ENCODE measurements at regions not wholly inside any gene's neighbourhood (a gene's known extent, or its start where the extent isn't known, plus 50 kb on each side); places are given as distances from the start of the nearest gene placed in this dataset.
A peak's percentile ranks its signal among the peaks of the same experiment; 100 is the strongest.

DNA sequence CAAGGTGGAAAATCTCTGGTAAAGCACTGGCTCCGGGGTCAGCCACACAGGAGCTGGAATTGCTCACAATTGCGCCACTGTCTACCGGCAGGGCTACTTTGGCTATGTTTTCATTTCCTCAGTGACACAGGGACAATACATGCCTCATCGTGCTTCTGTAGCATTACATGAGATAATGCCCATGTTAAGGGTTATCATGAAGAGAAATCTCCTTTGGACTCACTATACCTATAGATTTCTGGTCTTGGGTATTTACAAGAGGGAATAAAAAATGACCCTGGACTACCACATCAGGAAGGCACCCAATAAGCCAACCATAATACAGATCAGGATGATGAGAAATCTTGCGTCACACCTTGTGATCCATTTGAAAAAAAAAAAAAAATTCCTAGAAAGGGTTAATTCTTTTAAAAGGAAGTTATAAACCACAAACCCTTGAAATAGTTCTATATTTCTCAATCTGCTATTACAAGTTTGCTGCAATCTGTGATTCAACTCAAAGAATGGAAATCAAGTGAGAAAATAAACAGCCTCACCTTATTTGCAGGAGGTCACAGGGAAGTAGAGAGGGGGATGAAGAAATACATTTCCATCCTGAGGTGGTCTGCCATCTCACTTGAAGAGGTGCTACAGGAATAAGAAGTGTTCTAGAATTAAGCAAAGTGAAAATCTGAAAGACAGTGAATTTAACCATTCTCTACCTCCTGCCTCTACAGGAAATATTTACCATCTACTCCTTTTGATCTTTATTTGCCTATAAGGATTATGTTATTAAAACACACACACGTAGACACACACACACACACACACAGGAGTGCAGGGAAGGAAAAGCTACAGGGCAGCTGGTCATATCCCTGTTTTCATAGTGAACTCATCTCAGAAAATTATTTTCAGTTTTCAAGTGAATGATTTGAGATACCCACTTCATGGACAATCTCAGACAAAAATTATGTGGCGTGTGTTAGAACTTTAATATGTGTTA, 231.3 kb upstream of the CELF2 start:
- Histone ChIP-seq H3K36me3 (no peaks in the 10 kb centered on the region), H3K4me2 (0 out of 2 replicates have a peak overlapping the region, but pooled peaks have one; percentile 13), H3K27me3 (no peaks in the 10 kb centered on the region), H3K4me3 (no peak overlapping the region), H4K20me1 (no peaks in the 10 kb centered on the region), H3K27ac (no peak overlapping the region), H3K4me1 (peaks cover 7% of the 10 kb centered on the region), H3K9me3 (peaks cover 3% of the 10 kb centered on the region; the same call in 1 of the 2 replicates), H3K9ac (no peak overlapping the region)
- no peak for TF ChIP-seq Cebpa-rat (IDR thresholded peaks at IDR 0.05)

DNA sequence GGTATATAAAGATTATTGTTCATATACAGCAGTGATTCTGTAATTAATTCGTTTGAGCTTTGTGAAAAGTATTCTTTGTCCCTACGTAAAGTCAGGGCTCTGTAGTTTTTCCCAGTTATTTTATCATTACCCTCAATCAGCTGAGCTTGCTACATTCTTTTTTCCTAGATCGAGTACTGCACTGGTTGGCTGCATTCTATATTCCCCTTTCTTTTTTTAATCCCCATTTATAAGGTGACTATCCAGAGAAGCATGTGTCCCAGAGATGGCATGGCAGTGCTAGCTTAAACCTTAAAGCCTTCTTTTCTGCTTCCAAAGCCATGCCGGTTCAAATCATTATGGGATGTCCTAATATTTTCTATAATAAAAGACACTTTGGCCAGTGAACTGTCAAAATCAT, 230.1 kb upstream of the CELF2 start:
- TF ChIP-seq Cebpa-rat (IDR thresholded peaks at IDR 0.05), result no peak
- Histone ChIP-seq H3K27me3 (no peaks in the 10 kb centered on the region), H4K20me1 (no peaks in the 10 kb centered on the region), H3K36me3 (no peaks in the 10 kb centered on the region), H3K4me3 (no peak overlapping the region), H3K4me1 (peaks cover 7% of the 10 kb centered on the region), H3K9ac (no peak overlapping the region), H3K9me3 (peaks cover 3% of the 10 kb centered on the region; the same call in 1 of the 2 replicates), H3K4me2 (no peak overlapping the region), H3K27ac (no peak overlapping the region)

DNA sequence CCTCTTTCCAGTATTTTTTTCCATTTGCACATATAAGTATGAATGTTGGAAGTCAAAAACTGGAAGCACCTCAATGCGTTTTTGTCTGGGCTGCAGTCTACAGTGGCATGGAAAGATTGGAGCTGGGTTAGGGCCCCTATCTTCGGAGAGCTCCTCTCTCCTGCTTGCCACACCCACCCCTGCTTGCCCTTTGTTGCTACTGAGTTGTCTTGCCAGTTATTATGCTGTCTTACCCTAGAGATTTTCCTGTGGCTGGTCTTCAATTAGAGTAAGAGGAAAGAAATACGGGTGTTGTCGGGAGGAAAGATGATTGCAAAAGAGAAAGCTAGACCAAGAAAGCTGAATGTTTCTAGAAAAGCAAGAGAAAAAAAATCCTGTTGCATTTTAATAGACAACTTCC, 228.9 kb upstream of the CELF2 start:
- H3K4me2 ChIP-seq, result no peak overlapping the region

DNA sequence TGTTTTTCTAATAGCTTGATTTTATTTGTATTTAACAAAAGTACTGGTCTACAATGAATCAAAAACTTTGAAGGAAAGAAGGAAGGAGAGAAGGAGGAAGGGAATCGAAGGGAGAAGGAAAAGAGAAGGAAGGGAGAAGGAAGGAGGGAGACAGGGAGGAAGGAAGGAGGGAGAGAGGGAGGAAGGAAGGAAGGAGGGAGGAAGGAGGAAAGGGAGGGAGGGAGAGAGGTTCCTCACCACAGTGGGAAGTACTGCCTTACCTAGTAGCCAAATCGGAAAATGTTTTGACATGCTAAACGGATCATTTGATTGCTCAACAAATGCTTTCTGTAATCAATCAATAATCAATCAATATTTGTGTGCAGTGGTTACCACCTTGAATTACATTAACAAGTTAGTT, 225.8 kb upstream of the CELF2 start:
- no peak overlapping the region for H3K27ac ChIP-seq
- H3K27me3 ChIP-seq, result no peaks in the 10 kb centered on the region
- H3K36me3 ChIP-seq, result no peaks in the 10 kb centered on the region
- H3K4me2 ChIP-seq, result no peak overlapping the region
- no peaks in the 10 kb centered on the region for H3K9me3 ChIP-seq
- TF ChIP-seq Cebpa-rat (IDR thresholded peaks at IDR 0.05), result no peak
- no peak overlapping the region for H3K4me3 ChIP-seq
- H4K20me1 ChIP-seq, result no peaks in the 10 kb centered on the region
- no peak overlapping the region for H3K9ac ChIP-seq
- 0 out of 2 replicates have a peak, but pooled peaks cover under 1% of the 10 kb centered on the region for H3K4me1 ChIP-seq

More for the DNA sequence above, 228.9 kb upstream of the CELF2 start:
- no peak for TF ChIP-seq Cebpa-rat (IDR thresholded peaks at IDR 0.05)
- Histone ChIP-seq H4K20me1 (no peaks in the 10 kb centered on the region), H3K9ac (no peak overlapping the region), H3K4me3 (no peak overlapping the region), H3K4me1 (peaks cover 7% of the 10 kb centered on the region), H3K27ac (no peak overlapping the region), H3K9me3 (peaks cover 3% of the 10 kb centered on the region; the same call in 1 of the 2 replicates), H3K27me3 (no peaks in the 10 kb centered on the region), H3K36me3 (no peaks in the 10 kb centered on the region)

DNA sequence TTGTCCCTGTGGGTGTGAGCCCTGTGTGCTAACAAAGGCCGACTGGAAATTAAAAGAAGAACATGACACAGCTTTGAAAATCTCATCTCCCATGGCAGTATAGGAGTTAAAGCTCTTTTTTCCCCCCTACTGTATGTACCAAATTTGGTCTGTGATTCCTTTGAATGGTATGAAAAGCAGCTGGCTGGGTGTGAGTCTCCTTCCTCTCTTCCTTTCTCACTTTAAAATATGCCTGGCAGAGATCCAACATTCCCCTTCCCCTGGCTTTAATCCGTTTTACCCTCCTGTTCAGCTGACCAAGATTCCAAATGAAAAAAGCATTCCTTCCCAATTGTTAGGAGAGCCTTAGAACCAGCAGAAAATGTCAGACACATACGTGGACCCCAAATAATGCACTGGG, 225.0 kb upstream of the CELF2 start:
- Histone ChIP-seq H3K27ac (no peak overlapping the region), H3K4me3 (no peak overlapping the region), H3K4me1 (no peaks in the 10 kb centered on the region), H3K4me2 (no peak overlapping the region), H3K9ac (no peak overlapping the region), H3K36me3 (no peaks in the 10 kb centered on the region), H4K20me1 (no peaks in the 10 kb centered on the region), H3K9me3 (no peaks in the 10 kb centered on the region), H3K27me3 (no peaks in the 10 kb centered on the region)
- no peak for TF ChIP-seq Cebpa-rat (IDR thresholded peaks at IDR 0.05)

DNA sequence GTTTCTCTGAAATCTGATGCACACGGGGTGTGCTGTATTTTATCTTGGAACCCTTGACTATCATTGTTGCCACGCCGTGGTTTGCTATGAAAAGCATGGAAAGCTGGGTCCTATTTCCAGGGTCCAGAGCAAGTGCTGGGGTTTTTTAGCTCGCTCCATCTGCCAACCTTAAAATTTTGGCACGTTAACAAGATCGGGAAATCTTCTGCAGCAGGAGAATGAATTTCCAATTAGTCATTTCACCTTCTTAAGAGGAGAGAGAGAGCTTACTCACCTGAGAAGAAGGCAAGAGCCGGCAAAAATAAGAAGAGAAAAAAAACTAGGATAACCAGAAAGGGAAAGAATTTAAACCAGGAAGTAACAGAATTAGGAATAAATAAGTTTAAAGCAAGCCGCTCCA, 223.6 kb upstream of the CELF2 start:
- no peak overlapping the region for H3K27ac ChIP-seq
- H3K4me1 ChIP-seq, result no peaks in the 10 kb centered on the region
- H3K9me3 ChIP-seq, result no peaks in the 10 kb centered on the region
- no peaks in the 10 kb centered on the region for H4K20me1 ChIP-seq
- H3K4me3 ChIP-seq, result no peak overlapping the region
- no peaks in the 10 kb centered on the region for H3K27me3 ChIP-seq
- H3K36me3 ChIP-seq, result no peaks in the 10 kb centered on the region
- H3K9ac ChIP-seq, result no peak overlapping the region
- no peak for TF ChIP-seq Cebpa-rat (IDR thresholded peaks at IDR 0.05)
- H3K4me2 ChIP-seq, result no peak overlapping the region

DNA sequence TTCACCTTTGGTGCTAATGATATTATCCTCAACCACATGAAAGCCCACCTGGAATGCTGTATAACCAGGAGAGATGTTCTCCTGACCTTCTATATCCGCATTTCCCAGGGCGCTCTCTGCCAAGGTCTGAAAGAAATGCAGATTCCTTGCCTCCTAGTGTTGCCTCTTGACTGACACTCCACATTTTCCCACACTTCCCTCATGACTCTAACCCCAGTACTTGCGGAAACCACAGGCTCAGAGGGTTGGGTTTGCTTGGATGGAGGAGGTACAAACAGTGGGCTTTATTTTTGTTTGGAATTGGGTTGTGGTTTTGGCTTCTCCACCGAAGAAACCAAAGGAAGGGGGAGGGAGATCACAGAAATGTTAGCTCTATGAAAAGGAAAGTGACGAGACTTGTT, 222.9 kb upstream of the CELF2 start:
- no peaks in the 10 kb centered on the region for H3K27me3 ChIP-seq
- TF ChIP-seq Cebpa-rat (IDR thresholded peaks at IDR 0.05), result no peak
- no peak overlapping the region for H3K27ac ChIP-seq
- no peak overlapping the region for H3K4me3 ChIP-seq
- H3K9me3 ChIP-seq, result no peaks in the 10 kb centered on the region
- H3K4me2 ChIP-seq, result no peak overlapping the region
- H3K36me3 ChIP-seq, result no peaks in the 10 kb centered on the region
- no peaks in the 10 kb centered on the region for H4K20me1 ChIP-seq
- no peak overlapping the region for H3K9ac ChIP-seq
- H3K4me1 ChIP-seq, result no peaks in the 10 kb centered on the region

DNA sequence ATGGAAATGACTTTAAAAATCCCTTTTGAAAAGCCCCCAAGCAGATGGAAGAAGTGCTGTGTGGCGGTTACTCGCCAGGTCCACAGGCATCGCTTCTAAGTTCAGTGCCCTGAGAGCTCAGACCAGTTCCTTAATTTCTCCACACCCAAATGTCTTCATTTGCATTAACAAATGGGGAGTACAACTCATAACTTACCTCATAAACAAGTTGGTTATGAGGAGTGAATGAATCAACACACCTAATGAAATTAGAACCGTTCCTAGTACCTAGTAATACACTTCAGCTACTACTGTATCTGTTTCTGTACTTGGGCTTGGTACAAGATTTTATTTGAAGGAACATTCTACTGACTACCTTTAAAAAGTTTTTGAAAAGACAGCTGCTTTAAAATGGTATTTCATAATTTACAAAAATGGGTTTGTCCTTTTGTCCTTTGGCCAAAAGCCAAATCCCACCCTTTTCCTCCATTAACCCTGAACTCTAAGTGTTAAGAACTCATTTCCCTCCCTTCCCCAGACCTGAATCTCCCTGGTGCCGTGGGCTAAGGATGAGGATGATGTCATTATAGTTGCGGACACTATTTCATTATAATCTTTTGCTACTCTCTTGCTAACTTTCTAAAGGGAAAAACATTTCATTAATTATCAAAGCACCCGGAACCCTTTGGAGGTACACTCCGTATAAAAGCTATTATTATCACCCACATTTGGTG, 221.5 kb upstream of the CELF2 start:
- no peaks in the 10 kb centered on the region for H4K20me1 ChIP-seq
- no peaks in the 10 kb centered on the region for H3K9me3 ChIP-seq
- no peaks in the 10 kb centered on the region for H3K4me1 ChIP-seq
- no peak overlapping the region for H3K4me2 ChIP-seq
- H3K9ac ChIP-seq, result no peak overlapping the region
- H3K4me3 ChIP-seq, result no peak overlapping the region
- no peak overlapping the region for H3K27ac ChIP-seq
- no peaks in the 10 kb centered on the region for H3K36me3 ChIP-seq
- TF ChIP-seq Cebpa-rat (IDR thresholded peaks at IDR 0.05), result no peak
- H3K27me3 ChIP-seq, result no peaks in the 10 kb centered on the region

DNA sequence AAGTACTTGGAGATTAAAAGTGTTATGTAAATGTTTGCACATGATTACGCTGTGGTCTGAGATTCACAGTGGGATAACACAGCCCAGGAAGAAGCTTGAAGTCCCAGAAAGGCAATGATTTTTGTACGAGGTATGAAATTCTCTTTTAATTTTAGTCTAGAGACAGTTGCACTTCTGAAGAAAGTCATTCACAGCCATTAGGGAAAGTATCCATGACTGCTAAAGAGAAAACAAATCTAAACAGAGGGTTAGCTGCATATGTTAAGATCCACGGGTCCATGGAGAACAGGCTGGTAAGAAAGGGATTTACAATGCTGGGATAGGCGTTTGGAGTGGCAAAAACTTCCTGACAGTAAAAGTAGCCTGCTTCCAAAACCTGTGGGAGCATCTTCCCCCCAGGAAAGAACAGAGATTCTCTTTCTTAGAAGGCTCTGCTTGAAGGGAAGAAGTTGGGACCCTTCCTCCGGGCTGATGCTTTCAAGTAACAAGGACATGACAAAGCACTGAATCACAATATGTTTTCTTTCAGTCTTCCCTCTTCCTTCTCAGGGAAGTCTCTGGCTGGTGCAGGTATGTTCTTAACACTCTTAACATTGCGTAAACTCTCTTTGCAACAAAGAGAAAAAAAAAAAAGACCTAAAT, 220.8 kb upstream of the CELF2 start:
- no peak overlapping the region for H3K4me3 ChIP-seq
- H3K27ac ChIP-seq, result no peak overlapping the region
- no peaks in the 10 kb centered on the region for H3K36me3 ChIP-seq
- H3K27me3 ChIP-seq, result no peaks in the 10 kb centered on the region
- H4K20me1 ChIP-seq, result no peaks in the 10 kb centered on the region
- TF ChIP-seq Cebpa-rat (IDR thresholded peaks at IDR 0.05), result no peak
- H3K4me1 ChIP-seq, result no peaks in the 10 kb centered on the region
- no peak overlapping the region for H3K4me2 ChIP-seq
- no peak overlapping the region for H3K9ac ChIP-seq
- H3K9me3 ChIP-seq, result no peaks in the 10 kb centered on the region

Measured in BLaER1 (cell line).